NCI-H128 (cell line): ENCODE measurements at regions not wholly inside any gene's neighbourhood (a gene's known extent, or its start where the extent isn't known, plus 50 kb on each side); places are given as distances from the start of the nearest gene placed in this dataset.

Experiments
- DNase-seq: peaks from one replicate; lab custom pipeline; 2025; ENCODE audit not compliant: unreplicated experiment; lab: John Stamatoyannopoulos, UW

- no peak for DNase-seq
These were observed 81.6 kb downstream of the SLC5A7 start for GRCh38 chr2:108067820-108068405.

DNA sequence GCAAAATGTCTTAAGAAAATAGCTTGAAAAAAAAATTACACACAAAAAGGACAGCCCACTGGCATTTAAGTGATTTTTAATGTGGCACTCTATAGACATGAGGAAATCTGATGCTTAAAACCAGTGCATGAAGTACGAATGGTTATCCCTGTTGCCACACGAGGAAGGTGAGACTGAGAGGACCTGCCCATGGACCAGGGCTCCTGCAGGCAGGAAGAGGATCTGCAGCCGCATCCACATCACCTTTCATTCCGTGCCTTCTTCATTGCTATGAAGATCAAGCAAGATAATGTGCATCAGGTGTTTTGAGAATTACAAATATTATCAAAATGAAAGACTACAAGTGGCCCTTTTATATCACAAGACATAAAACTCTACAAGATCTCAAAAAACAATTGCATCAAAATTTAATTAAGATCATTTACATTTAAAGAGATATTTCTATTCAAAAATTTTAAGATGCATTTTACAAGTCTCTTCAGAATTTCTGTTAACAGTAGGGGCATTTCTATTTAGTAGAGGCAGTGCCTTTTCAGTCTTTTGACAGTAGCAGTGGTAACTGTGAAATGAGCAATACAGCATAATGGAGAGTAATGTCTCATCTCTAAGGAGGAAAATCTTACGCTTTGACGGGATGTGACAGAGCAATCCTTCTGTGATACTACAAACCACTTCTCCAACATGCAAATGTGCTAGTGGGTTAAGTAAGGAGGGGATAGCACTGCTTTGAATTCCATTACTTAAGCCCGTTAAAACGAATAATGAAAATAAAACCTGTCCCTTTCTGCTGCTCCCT is 83.4 kb downstream of the SLC5A7 start:
- DNase-seq = no peak

DNA sequence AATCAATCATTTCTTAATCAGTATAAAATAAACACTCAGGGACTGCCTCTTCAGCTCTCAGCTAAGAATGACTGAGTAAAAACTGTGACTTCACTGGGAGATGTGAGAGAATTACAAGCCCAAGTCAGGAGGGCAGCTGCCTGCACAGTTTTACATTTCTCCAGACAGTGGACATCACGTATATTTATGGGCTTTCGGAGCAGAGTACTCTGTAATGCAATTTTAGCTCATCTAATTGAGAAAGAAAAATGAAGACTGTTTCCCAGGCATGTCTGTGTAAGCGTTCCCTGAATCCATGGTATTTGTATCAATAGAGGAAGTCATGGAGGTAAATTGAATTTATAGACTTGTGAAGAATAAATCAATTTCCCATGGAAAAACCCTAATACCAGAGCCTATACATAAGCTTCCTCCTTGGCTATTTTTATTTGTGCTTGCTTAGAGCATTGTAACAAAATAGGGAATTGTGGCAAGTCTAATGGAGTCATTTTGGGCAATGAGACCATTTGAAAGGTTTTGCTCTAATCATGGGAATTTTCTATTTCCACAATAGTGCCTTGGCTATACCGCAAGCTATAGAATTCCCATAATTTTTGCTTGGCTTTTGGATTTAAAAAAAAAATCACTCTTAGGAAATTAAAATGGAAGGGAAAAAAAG is 87.2 kb downstream of the SLC5A7 start:
- no peak for DNase-seq

DNA sequence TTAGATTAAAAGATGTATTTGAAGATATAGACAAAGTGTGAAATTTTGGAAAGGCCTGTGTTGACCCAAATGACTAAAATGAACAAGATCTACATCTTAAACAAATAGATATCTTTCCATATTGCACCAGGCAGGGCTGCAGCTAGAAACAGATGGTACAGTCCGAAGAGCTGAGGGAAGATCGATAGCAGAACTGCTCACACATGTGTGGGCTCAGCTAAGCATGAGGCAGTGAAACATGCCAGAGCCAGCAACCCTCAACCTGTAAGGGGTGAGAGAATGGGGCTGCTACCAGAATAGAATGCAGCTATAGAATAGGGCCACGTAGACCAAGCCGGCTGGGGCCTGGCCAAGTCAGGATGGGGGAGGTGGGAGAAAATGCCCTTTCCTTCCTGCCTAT is 87.8 kb downstream of the SLC5A7 start:
- DNase-seq = no peak

GRCh38 chr2:108074946-108075345 is 88.6 kb downstream of the SLC5A7 start:
- no peak for DNase-seq

DNA sequence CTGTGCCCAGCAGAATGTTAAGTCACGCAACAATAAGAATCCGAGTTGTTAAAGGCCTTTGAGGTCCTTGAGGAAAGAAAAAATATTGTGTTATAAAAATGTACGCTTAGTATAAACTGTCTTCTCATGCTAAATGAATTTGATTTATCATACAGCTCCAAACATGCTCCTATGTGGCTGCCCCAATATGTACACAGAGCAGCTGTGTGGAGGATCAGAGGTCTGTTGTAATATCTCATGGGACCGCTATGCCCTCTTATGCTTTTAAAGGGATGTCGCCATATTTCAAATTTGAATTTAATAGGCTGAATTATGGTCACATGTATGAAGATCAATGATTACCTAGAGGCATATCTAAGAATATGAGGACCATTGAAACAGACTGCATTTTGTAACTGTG is 90.2 kb downstream of the SLC5A7 start:
- no peak for DNase-seq

DNA sequence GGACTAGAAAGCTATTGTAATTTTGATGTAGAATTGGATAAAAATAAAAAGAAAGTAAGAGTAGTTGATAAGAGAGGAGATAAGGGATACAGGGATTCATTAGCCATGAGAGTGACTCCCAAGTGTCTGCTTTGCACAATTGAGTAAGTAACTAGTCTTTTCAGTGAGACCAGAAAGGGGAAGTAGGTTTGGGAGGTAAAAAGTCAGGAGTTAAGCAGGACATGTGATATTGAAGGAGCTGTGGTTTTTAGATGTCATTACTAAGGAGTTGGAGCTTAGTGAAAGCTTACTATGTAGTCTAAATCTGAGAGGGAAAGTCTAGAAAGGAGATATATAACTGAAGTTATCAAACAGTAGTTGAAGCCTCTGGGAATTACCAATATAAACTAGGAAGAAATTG is 93.4 kb downstream of the SLC5A7 start:
- no peak for DNase-seq

- DNase-seq = no peak
These were observed 93.9 kb downstream of the SLC5A7 start for GRCh38 chr2:108080177-108080576.

GRCh38 chr2:108082978-108083377 is 96.7 kb downstream of the SLC5A7 start:
- no peak for DNase-seq

DNA sequence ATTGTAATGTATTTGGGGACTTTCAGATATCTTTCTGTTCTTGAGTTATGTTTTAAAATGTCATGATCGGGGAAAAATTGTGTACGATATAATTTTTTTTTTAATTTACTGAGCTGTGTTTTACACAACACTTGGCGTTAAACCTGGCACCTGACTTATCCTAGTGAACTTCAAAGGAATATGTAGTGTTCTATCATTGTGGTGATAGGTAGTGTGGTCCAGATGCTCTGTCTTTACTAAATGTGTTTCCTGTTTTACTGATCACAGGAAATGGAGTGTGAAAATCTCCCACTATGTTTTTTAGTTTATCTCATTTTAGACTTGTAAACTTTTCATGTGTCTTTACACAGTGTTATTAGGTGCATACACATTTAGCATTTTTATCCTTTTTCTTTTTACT is 98.0 kb downstream of the SLC5A7 start:
- no peak for DNase-seq

DNA sequence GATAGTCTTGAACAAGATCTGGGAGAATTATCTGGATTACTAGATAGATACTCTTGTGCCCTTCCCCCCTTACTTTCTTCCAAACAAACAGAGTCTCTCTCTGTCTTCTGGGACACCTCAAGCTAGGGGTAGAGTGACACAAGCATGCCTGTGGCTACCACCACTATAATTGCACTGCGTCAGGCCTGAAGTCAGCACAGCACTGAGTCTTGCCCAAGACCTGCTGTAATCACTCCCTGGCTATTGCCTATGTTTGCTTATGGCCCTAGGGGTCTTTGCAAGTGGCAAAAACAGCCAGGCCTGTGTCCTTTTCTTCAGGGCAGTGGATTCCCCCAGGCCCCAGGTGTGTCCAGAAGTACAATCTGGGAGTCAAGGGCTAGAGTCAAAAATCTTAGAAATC is 106.6 kb downstream of the SLC5A7 start:
- DNase-seq = no peak

GRCh38 chr2:108101481-108101880 is 115.2 kb downstream of the SLC5A7 start:
- DNase-seq = no peak

- DNase-seq = no peak
These were observed 120.4 kb downstream of the SLC5A7 start for GRCh38 chr2:108106731-108107130.

DNA sequence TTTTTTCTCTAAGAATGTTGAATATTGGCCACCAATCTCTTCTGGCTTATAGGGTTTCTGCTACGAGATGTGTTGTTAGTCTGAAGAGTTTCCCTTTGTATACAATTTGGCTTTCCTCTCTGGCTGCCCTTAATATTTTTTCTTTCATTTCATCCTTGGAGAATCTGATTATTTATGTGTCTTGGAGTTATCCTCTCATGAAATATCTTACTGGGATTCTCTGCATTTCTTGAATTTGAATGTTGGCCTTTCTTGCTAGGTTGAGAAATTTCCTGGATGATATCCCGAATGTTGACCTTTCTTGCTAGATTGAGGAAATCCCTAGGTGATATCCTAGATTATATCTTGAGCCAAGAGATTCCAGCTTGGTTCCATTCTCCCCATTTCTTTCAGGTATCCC is 125.6 kb downstream of the SLC5A7 start:
- no peak for DNase-seq

GRCh38 chr2:108115868-108116267 is 123.9 kb upstream of the SULT1C3 start:
- no peak for DNase-seq

DNA sequence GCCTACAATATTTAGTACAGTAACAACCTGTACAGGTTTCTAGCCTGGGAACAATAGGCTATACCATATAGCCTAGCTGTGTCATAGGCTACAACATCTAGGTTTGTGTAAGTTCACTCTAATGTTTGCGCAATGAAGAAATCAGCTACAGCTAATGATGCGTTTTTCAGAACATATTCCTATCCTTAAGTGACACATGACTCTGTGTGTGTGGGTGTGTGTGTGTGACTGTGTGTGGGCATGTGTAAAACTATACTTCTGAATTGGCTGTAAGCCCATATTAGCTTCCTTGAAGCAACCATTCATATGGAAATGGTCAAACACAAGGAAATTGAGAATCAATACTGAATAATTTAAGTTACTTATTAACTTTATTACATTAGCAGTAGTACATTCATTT is 120.8 kb upstream of the SULT1C3 start:
- DNase-seq = no peak

DNA sequence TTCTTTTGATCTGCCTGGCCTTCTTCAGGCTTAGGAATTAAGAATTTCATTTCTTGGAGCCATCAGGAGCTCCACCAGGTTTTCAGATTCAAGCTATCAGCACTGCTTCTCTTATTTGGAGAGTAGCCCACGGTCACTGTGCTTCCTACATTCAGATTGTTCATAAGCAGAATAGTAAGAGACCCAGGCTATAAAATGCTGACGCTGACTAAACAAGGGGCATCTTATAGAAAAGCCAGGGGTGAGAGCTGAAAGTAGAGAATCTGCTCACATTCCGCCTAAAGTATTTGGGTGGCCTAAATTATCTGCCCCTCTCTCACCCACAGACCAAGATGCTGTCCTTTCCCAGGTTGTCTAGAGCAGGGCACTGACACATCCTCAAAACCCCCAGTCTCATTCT is 120.3 kb upstream of the SULT1C3 start:
- no peak for DNase-seq

DNA sequence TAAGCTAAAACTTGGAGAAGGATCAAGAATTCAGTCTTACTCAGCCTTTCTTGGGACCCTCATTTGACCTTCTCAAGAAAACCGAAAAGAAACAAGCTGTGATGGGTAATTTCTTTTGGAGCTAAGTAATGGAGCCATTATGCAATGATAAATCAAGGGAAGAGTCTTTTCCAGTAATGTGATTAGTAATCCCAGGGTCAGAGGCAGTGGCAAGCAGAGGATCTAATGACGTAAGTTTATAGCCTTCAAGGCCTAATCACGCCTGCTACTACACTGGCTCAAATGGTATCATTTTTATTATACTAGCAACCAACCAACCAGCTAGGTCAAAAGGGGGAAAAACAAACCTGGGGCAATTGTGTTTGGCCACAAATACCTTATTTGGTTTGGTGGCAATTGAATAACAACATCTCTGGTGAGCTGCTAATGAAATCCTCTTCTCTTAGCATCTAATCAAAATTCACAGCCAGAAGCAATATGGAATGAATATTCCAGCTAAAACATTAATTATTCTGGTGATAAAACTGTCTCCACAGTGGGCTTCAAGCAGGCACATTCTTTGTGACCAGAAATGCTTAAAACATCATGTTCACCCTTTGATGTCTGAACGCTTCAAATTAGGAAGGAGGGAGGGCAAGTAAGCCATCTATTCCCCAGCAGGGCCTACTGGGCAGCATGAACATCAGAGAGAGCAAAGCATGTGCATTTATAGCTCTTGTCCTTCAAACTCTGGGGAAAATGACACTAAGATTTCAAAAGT is 114.9 kb upstream of the SULT1C3 start:
- DNase-seq = no peak

- no peak for DNase-seq
These were observed 114.2 kb upstream of the SULT1C3 start for GRCh38 chr2:108125581-108125980.

GRCh38 chr2:108128249-108128648 is 111.5 kb upstream of the SULT1C3 start:
- peak; percentile 69 for DNase-seq

DNA sequence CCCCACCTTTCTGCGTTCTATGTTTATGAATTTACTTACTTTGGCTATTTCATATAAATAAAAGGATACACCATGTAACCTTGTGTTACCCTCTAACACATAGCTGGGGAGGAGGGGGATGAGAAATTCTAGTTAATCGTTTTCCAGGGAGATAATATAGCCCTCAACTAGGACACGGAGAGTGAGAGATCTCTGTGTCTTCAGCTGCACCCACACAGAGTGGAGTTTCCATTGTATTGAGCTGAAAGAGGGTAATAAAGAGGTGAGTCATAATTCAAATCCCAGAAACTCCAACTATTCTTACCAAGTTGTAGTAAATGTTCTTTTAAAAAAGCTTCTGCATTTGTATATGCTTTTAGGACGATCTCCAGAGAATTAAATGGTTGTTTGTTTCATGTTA is 110.1 kb upstream of the SULT1C3 start:
- no peak for DNase-seq

- DNase-seq = no peak
These were observed 106.3 kb upstream of the SULT1C3 start for GRCh38 chr2:108133457-108133856.
